Fibroblast of mammary gland (primary cell): ENCODE measurements at regions not wholly inside any gene's neighbourhood (a gene's known extent, or its start where the extent isn't known, plus 50 kb on each side); places are given as distances from the start of the nearest gene placed in this dataset.

Source experiments
- DNase-seq: peaks from one replicate; pipeline ENCODE4 v3.0.0-alpha.2; 2010; ENCODE audit warnings: low read depth
- H3K4me3 ChIP-seq: 2 replicates; pipeline ENCODE4 v1.5.1; 2011; ENCODE audit warnings: low read depth, mild to moderate bottlenecking, low read length, moderate library complexity; ENCODE audit not compliant: control insufficient read depth
- CTCF ChIP-seq: conservative IDR thresholded peaks from 2 replicates; pipeline ENCODE4 v1.5.1; 2011; ENCODE audit warnings: low read depth, low read length, inconsistent platforms; ENCODE audit not compliant: control insufficient read depth, insufficient read depth

GRCh38 chr5:105803431-105803830 is 1867.3 kb downstream of the EFNA5 start:
- no peak for TF ChIP-seq CTCF

GRCh38 chr5:105794578-105794977 is 1876.2 kb downstream of the EFNA5 start:
- no peak overlapping the region for H3K4me3 ChIP-seq
- no peak for TF ChIP-seq CTCF
- no peak for DNase-seq

More at GRCh38 chr5:105803431-105803830, 1867.3 kb downstream of the EFNA5 start:
- DNase-seq, result no peak
- no peak overlapping the region for H3K4me3 ChIP-seq

GRCh38 chr5:105789246-105789645 is 1881.5 kb downstream of the EFNA5 start:
- DNase-seq, result no peak
- no peak for TF ChIP-seq CTCF
- H3K4me3 ChIP-seq, result no peak overlapping the region

GRCh38 chr5:105783811-105784210 is 1886.9 kb downstream of the EFNA5 start:
- no peak for TF ChIP-seq CTCF
- no peak overlapping the region for H3K4me3 ChIP-seq
- DNase-seq, result no peak

- no peak for DNase-seq
- H3K4me3 ChIP-seq, result no peak overlapping the region
- TF ChIP-seq CTCF, result no peak
Measured at GRCh38 chr5:105782501-105782900, 1888.2 kb downstream of the EFNA5 start.

GRCh38 chr5:105773241-105773640 is 1897.5 kb downstream of the EFNA5 start:
- no peak for TF ChIP-seq CTCF
- no peak for DNase-seq
- no peak overlapping the region for H3K4me3 ChIP-seq

- no peak for DNase-seq
- H3K4me3 ChIP-seq, result no peak overlapping the region
- TF ChIP-seq CTCF, result no peak
Measured at GRCh38 chr5:105767267-105767666, 1903.5 kb downstream of the EFNA5 start.
